GM19023 (cell line): ENCODE measurements at regions not wholly inside any gene's neighbourhood (a gene's known extent, or its start where the extent isn't known, plus 50 kb on each side); places are given as distances from the start of the nearest gene placed in this dataset.

Experiments
- ATAC-seq: cut with Tn5 transposase; IDR thresholded peaks from one replicate; pipeline ENCODE4 v1.9.1; 2021; ENCODE audit warnings: mild to moderate bottlenecking, moderate library complexity; ENCODE audit not compliant: unreplicated experiment

GRCh38 chr10:83037653-83038052, 1101.7 kb upstream of the GHITM start:
- ATAC-seq: no peak

- ATAC-seq: no peak
Measured at GRCh38 chr10:83038631-83039030, 1100.7 kb upstream of the GHITM start.

GRCh38 chr10:83045731-83046130, 1093.6 kb upstream of the GHITM start:
- ATAC-seq: no peak

- ATAC-seq: no peak
Measured at GRCh38 chr10:83050815-83051214, 1088.5 kb upstream of the GHITM start.

GRCh38 chr10:83062871-83063270, 1076.4 kb upstream of the GHITM start:
- no peak for ATAC-seq

GRCh38 chr10:83073472-83073871, 1065.8 kb upstream of the GHITM start:
- no peak for ATAC-seq

GRCh38 chr10:83075016-83075814, 1064.1 kb upstream of the GHITM start:
- ATAC-seq: no peak

- ATAC-seq: no peak
Measured at GRCh38 chr10:83075815-83076355, 1063.4 kb upstream of the GHITM start.

- no peak for ATAC-seq
Measured at GRCh38 chr10:83076443-83076842, 1062.9 kb upstream of the GHITM start.

GRCh38 chr10:83078160-83078559, 1061.1 kb upstream of the GHITM start:
- ATAC-seq: no peak

GRCh38 chr10:83078645-83079044, 1060.7 kb upstream of the GHITM start:
- ATAC-seq: no peak

GRCh38 chr10:83083831-83084230, 1055.5 kb upstream of the GHITM start:
- no peak for ATAC-seq

GRCh38 chr10:83089335-83089734, 1050.0 kb upstream of the GHITM start:
- no peak for ATAC-seq

- ATAC-seq: no peak
Measured at GRCh38 chr10:83104616-83105015, 1034.7 kb upstream of the GHITM start.

GRCh38 chr10:83108565-83109333, 1030.6 kb upstream of the GHITM start:
- no peak for ATAC-seq

- no peak for ATAC-seq
Measured at GRCh38 chr10:83119346-83119745, 1020.0 kb upstream of the GHITM start.

- ATAC-seq: no peak
Measured at GRCh38 chr10:83122336-83122735, 1017.0 kb upstream of the GHITM start.

GRCh38 chr10:83127942-83128575, 1011.2 kb upstream of the GHITM start:
- no peak for ATAC-seq

GRCh38 chr10:83140811-83141210, 998.5 kb upstream of the GHITM start:
- no peak for ATAC-seq

GRCh38 chr10:83142074-83142563, 997.2 kb upstream of the GHITM start:
- ATAC-seq: no peak

- no peak for ATAC-seq
Measured at GRCh38 chr10:83144461-83144860, 994.8 kb upstream of the GHITM start.
